Stimulated activated CD8-positive, alpha-beta memory T cell treated with anti-CD3 and anti-CD28 coated beads, Interleukin-7, amount 100 ng/mL, for 4 hours (primary cell): ENCODE measurements at regions not wholly inside any gene's neighbourhood (a gene's known extent, or its start where the extent isn't known, plus 50 kb on each side); places are given as distances from the start of the nearest gene placed in this dataset.
"Not testable (repeated sequence)": the region's sequence is repeated elsewhere in the genome, so short reads cannot be mapped to it uniquely, and the experiment has no call there.

ENCODE experiments used
- DNase-seq, 2 donors: peaks; one replicate each; pipeline ENCODE4 v3.0.0-alpha.2; 2020; ENCODE audit warnings: low read depth in 2 of 2

- DNase-seq, result no peak
Measured at GRCh38 chr3:67154429-67154828, 156.3 kb downstream of the KBTBD8 start.

GRCh38 chr3:67167481-67167880 is 169.4 kb downstream of the KBTBD8 start:
- DNase-seq, result no peak

GRCh38 chr3:67171841-67172240 is 173.7 kb downstream of the KBTBD8 start:
- no peak for DNase-seq

GRCh38 chr3:67173130-67173529 is 175.0 kb downstream of the KBTBD8 start:
- not testable (repeated sequence) for DNase-seq

GRCh38 chr3:67176396-67176795 is 178.3 kb downstream of the KBTBD8 start:
- DNase-seq, result no peak

- DNase-seq, result no peak
Measured at GRCh38 chr3:67192466-67192865, 194.4 kb downstream of the KBTBD8 start.

- no peak for DNase-seq
Measured at GRCh38 chr3:67196677-67197076, 198.6 kb downstream of the KBTBD8 start.

GRCh38 chr3:67198374-67198773 is 200.3 kb downstream of the KBTBD8 start:
- no peak for DNase-seq

GRCh38 chr3:67200618-67201017 is 202.5 kb downstream of the KBTBD8 start:
- DNase-seq, result no peak

- DNase-seq, result no peak
Measured at GRCh38 chr3:67201026-67201425, 202.9 kb downstream of the KBTBD8 start.

- DNase-seq, result no peak
Measured at GRCh38 chr3:67202053-67202452, 203.9 kb downstream of the KBTBD8 start.

GRCh38 chr3:67204951-67205350 is 206.8 kb downstream of the KBTBD8 start:
- DNase-seq, result no peak

- no peak for DNase-seq
Measured at GRCh38 chr3:67215690-67216089, 217.6 kb downstream of the KBTBD8 start.

GRCh38 chr3:67227030-67227429 is 228.9 kb downstream of the KBTBD8 start:
- no peak for DNase-seq

- no peak for DNase-seq
Measured at GRCh38 chr3:67228136-67228535, 230.0 kb downstream of the KBTBD8 start.

GRCh38 chr3:67232642-67233041 is 234.5 kb downstream of the KBTBD8 start:
- DNase-seq, result no peak

- DNase-seq, result no peak
Measured at GRCh38 chr3:67239353-67239752, 241.2 kb downstream of the KBTBD8 start.

GRCh38 chr3:67241084-67241483 is 243.0 kb downstream of the KBTBD8 start:
- no peak for DNase-seq

GRCh38 chr3:67244130-67244529 is 246.0 kb downstream of the KBTBD8 start:
- DNase-seq, result no peak

- DNase-seq, result no peak
Measured at GRCh38 chr3:67245545-67245944, 247.4 kb downstream of the KBTBD8 start.

- no peak for DNase-seq
Measured at GRCh38 chr3:67248726-67249125, 250.6 kb downstream of the KBTBD8 start.

- DNase-seq, result not testable (repeated sequence)
Measured at GRCh38 chr3:67252906-67253305, 254.8 kb downstream of the KBTBD8 start.

- no peak for DNase-seq
Measured at GRCh38 chr3:67278015-67278618, 280.0 kb downstream of the KBTBD8 start.

GRCh38 chr3:67286586-67286985 is 288.5 kb downstream of the KBTBD8 start:
- no peak for DNase-seq
